HS-27A (cell line): ENCODE measurements at regions not wholly inside any gene's neighbourhood (a gene's known extent, or its start where the extent isn't known, plus 50 kb on each side); places are given as distances from the start of the nearest gene placed in this dataset.
"Not testable (repeated sequence)": the region's sequence is repeated elsewhere in the genome, so short reads cannot be mapped to it uniquely, and the experiment has no call there.

Experiments
- DNase-seq: peaks from one replicate; pipeline ENCODE4 v3.0.0-alpha.2; 2012; ENCODE audit warnings: low read depth, missing footprints

DNA sequence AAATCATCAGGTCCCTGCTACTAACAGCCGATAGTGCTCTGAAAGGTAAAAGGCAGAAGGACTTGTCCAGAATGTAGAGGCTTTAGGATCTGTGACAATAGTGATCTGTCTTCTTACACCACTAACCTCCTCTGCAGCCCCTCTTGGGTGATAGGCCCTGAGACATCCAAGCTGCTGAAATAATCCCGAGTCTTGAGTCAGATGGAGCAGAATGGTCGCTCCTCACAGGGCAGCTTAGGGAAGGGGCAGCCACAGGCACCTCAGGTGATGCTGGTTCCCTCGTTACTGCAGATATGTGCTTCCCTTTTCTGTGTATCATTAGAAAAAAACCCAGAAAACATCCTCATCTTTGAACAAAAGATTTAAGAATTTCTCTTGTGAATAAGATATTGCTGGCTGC is 157.1 kb upstream of the DLX2 start:
- DNase-seq: no peak

- no peak for DNase-seq
Observed at GRCh38 chr2:172260336-172260735, 157.6 kb upstream of the DLX2 start.

GRCh38 chr2:172261292-172261691 is 158.6 kb upstream of the DLX2 start:
- DNase-seq: peak; percentile 60

GRCh38 chr2:172262486-172262885 is 159.8 kb upstream of the DLX2 start:
- DNase-seq: no peak

- DNase-seq: not testable (repeated sequence)
Observed at GRCh38 chr2:172264820-172265219, 162.1 kb upstream of the DLX2 start.

DNA sequence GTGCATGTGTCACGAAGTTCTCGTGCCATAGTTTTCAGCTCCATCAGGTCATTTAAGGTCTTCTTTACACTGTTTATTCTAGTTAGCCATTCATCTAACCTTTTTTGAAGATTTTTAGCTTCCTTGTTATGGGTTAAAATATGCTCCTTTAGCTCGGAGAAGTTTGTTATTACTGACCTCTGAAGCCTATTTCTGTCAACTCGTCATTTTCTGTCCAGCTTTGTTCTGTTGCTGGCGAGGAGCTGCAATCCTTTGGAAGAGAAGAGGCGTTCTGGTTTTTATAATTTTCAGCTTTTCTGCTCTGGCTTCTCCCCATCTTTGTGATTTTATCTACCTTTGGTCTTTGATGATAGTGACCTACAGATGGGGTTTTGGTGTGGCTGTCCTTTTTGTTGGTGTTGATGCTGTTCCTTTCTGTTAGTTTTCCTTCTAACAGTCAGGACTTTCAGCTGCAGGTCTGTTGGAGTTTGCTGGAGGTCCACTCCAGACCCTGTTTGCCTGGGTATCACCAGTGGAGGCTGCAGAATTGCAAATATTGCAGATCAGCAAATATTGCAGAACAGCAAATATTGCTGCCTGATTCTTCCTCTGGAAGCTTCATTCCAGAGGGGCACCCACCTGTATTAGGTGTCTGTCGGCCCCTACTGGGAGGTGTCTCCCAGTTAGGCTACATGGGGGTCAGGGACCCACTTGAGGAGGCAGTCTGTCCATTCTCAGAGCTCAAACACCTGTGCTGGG is 157.7 kb upstream of the ITGA6 start:
- not testable (repeated sequence) for DNase-seq

DNA sequence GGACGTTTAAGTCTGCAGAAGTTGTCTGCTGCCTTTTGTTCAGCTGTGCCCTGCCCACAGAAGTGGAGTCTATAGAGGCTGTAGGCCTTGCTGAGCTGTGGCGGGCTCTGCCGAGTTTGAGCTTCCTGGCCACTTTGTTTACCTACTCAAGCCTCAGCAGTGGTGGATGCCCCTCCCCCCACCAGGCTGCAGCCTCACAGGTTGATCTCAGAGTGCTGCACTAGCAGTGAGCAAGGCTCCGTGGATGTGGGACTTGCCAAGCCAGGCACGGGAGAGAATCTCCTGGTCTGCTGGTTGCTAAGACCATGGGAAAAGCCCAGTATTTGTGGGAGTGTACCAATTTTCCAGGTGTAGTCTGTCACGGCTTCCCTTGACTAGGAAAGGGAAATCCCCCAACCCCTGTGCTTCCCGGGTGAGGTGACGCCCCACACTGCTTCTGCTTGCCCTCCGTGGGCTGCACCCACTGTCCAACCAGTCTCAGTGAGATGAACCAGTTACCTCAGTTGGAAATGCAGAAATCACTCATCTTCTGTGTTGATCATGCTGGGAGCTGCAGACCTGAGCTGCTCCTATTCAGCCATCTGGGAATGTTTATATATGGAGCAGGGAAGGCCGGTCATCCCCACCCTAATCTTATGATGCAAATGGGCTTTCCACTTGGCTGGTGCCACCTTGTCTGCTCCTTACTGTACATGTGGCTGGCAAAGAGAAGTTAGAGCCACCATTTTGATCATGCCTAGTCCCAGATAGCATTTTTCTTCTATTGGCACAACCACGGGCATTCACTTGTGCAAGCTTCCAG is 156.9 kb upstream of the ITGA6 start:
- DNase-seq: no peak

- no peak for DNase-seq
Observed at GRCh38 chr2:172273910-172274571, 153.3 kb upstream of the ITGA6 start.

DNA sequence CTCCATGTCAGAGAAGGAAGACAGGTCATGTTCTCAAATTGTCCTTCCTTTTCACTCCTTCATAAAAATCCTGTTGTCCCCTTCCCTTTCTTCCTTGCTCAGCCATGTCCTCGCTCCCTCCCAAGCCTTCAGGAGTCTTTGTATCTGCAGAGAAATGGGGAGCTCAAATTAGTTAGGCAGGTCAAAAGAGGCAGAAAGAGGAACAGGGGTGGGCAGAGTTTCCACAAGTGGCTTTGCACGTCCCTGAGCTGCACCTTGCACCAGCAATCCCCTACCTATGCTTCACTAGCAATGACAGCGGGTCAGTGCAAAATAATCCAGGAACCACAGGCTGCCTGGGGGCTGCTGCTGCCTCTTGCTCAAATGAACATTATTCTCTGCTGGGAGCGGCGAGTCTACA is 152.1 kb upstream of the ITGA6 start:
- DNase-seq: no peak

- DNase-seq: no peak
Observed at GRCh38 chr2:172276961-172277360, 150.4 kb upstream of the ITGA6 start.

- no peak for DNase-seq
Observed at GRCh38 chr2:172278667-172279066, 148.7 kb upstream of the ITGA6 start.

- DNase-seq: no peak
Observed at GRCh38 chr2:172279214-172279613, 148.2 kb upstream of the ITGA6 start.

GRCh38 chr2:172279813-172280212 is 147.6 kb upstream of the ITGA6 start:
- no peak for DNase-seq

DNA sequence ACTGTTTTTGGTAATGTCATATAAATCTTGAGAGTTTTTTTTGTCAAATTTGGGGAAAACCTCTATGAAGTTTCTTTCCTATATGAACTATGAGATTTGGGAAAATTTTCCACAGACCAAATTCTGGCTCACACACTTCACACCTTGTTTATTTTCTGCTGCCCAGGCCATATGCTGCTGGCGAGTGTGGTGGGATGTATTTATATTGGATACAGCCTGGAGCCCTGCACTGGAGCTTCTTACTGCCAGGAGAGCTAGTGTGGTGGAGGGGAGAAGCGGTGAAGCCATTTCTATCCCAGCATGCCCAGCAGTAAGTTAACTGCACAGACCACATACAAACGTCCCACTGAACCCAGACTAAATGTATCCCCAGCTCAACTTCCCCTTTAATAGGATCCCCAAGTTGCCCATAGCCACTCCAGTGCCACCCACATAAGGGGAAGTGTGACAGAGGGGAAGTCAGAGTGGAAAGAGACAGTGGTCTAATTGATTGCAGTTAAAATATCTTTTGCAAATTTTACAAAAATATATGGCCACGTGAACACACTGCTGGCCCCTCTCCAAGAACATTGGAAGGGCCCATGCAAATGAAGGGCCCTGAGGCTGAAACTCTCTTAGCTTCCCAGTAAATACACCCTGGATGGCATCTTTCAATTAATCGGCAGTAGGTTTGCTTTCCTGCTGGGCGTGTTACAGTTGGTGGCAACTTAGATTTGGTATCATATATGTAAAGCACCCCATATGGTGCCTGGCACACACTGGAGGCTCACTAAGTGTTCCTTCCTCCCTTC is 146.6 kb upstream of the ITGA6 start:
- no peak for DNase-seq

DNA sequence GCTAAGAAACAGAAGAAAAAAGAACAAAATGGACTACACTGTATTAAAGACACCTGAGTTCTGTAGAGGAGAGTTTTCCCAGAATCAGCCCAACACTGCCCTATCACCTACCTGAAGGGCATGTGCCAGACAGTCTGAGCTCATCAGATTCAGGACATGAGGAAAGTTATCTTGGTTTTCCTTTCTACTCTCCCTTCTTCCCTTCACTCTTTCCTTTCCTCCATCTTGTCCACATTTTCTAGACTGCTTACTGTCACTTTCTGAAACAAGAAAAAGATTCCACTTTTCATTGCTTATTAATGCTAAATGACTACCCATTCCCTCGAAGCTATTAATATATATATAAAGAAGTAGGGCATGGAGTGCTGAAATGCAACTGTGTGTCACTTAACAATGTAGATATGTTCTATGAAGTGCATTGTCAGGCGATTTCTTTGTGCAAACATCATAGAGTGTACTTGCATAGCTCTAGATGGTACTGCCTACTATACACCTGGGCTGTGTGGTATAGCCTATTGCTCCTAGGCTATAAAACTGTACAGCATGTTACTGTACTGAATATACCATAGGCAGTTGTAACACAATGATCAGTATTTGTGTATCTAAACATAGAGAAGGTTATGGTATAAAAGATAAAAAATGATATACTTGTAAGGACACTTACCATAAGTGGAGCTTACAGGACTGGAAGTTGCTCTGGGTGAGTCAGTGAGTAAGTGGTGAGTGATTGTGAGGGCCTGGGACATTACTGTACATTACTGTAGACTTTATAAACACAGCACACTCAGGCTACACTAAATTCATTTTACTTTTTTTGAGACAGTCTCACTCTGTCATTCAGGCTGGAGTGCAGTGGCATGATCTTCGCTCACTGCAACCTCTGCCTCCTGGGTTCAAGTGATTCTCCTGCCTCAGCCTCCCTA is 145.5 kb upstream of the ITGA6 start:
- DNase-seq: peak; percentile 40

GRCh38 chr2:172282944-172283343 is 144.4 kb upstream of the ITGA6 start:
- DNase-seq: peak; percentile 59

DNA sequence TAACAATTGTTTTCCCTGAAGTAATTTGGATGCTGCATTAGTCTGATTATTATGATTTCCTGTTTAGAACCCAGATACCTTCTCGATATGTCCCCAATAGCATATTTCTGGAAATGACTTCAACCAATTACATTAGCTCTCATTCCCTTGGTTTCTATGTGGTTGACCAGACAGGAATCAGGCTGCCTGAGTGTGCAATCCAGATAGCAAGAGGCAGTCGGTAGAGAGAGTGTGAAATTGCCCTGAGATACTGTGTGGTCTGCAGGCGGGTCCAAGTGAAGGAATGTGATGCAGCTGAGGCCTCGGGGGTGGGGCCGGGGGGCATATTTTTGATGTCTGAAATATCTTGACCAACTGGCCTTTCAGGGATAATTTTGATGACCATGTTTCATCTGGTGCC is 143.9 kb upstream of the ITGA6 start:
- DNase-seq: peak; percentile 31

GRCh38 chr2:172284209-172284608 is 143.2 kb upstream of the ITGA6 start:
- DNase-seq: no peak

GRCh38 chr2:172285010-172285621 is 142.3 kb upstream of the ITGA6 start:
- peak; percentile 33 for DNase-seq

GRCh38 chr2:172285760-172286159 is 141.6 kb upstream of the ITGA6 start:
- DNase-seq: no peak

- no peak for DNase-seq
Observed at GRCh38 chr2:172287190-172287589, 140.2 kb upstream of the ITGA6 start.
